ENCODE measurements at regions not wholly inside any gene's neighbourhood (a gene's known extent, or its start where the extent isn't known, plus 50 kb on each side); places are given as distances from the start of the nearest gene placed in this dataset.

DNA sequence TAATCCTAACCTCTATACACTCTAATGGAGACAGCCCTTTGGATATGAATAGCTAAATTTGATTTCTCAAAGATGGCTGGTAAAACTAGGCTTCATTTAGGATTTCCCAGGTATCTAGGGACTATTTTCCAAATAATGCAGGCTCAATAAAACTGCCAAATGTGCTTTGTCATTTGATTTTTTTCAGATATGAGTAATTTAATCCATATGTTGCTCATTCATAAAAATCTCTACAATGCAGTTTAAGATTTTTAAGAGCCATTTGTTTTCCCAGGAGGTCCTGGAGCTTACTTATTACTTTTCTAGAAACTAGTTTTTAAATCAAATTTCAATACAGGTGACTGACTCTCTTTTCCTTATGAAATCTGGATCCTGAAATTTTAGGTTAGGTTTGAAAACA is 349.3 kb upstream of the SLC24A2 start:
- TF ChIP-seq EP300 (IDR thresholded peaks at IDR 0.05): no peak
- Histone ChIP-seq H3K4me3 (no peak overlapping the region), H3K27me3 (no peaks in the 10 kb centered on the region), H3K27ac (no peak overlapping the region), H3K4me1 (no peaks in the 10 kb centered on the region), H3K9me3 (no peaks in the 10 kb centered on the region), H3K36me3 (no peaks in the 10 kb centered on the region)
- no peak for DNase-seq (ENCODE audit: low spot score in 2 of 2)

DNA sequence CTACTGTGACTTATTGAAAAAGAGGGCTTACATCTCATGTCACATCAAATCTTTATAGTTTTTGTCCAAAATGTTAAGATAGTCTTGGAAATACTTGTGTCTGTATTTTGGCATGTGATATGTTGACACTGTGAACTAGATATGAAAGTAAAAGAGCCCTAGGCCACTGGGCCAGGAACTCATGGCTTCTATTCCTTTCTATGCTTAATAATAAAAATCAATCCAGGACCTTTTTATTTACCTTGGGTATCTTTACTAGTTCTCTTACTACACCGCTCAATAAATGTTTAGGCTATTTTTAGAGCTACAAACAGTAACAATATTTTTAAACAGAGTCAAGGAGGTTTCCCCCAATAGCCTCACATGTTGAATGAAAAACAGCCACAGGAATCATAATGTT is 348.6 kb upstream of the SLC24A2 start:
- WGBS: 83% methylated on average over 1 of the region's 1 CpG
- Histone ChIP-seq H3K27ac (no peak overlapping the region), H3K36me3 (no peaks in the 10 kb centered on the region), H3K4me1 (no peaks in the 10 kb centered on the region), H3K9me3 (no peaks in the 10 kb centered on the region), H3K27me3 (no peaks in the 10 kb centered on the region), H3K4me3 (no peak overlapping the region)
- DNase-seq (ENCODE audit: low spot score in 2 of 2): no peak
- no peak for TF ChIP-seq POLR2A (IDR thresholded peaks at IDR 0.05)
- no peak for TF ChIP-seq POLR2AphosphoS5 (IDR thresholded peaks at IDR 0.05)
- no peak for TF ChIP-seq EP300 (IDR thresholded peaks at IDR 0.05)
- TF ChIP-seq, protein P1, sequence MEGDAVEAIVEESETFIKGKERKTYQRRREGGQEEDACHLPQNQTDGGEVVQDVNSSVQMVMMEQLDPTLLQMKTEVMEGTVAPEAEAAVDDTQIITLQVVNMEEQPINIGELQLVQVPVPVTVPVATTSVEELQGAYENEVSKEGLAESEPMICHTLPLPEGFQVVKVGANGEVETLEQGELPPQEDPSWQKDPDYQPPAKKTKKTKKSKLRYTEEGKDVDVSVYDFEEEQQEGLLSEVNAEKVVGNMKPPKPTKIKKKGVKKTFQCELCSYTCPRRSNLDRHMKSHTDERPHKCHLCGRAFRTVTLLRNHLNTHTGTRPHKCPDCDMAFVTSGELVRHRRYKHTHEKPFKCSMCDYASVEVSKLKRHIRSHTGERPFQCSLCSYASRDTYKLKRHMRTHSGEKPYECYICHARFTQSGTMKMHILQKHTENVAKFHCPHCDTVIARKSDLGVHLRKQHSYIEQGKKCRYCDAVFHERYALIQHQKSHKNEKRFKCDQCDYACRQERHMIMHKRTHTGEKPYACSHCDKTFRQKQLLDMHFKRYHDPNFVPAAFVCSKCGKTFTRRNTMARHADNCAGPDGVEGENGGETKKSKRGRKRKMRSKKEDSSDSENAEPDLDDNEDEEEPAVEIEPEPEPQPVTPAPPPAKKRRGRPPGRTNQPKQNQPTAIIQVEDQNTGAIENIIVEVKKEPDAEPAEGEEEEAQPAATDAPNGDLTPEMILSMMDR (IDR thresholded peaks at IDR 0.05): no peak

DNA sequence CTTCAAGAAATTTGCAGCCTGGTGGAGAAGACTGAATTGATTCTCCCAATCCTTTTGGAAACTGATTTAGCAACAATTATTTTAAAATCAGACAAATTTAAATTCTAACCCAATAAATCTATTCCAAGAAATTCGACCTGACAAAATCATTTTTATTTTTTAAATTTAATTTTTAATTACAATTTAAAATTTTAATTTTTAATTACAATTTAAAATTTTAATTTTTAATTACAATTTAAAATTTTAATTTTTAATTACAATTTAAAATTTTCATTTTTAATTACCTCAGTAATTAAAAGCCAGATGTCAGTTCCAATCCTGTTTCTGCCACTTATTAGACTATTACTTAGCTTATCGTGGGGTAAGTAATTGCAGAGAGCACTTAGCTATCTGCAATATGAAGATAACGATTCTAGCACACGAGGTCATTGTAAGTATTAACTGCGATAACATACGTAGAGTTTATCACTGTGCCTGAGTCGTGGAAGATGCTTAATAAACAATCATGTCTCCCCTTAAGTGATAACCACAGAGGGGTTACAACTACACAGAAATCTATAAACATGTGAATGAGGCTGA is 346.4 kb upstream of the SLC24A2 start:
- DNase-seq (ENCODE audit: low spot score in 2 of 2): no peak
- WGBS: 87% methylated on average over 7 of the region's 7 CpGs

DNA sequence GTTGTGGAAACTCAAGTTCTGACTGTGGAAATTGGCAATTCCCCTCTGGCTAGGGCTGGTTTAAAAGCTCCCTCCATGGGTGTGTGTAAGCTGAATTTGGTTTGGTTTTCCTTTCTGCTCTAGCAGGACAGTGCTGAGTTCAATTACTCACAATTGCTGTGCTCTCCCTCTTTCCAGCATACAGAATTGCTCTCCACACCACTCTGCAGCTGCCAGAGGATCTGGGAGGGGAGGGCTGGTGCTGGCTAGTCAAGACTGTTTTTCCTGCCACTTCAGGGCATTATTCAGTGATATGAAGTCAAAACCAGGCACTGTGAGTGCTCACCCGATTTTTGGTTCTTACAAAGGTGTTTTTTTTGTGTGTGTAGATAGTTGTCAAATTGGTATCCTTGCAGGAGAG is 336.9 kb upstream of the SLC24A2 start:
- TF ChIP-seq POLR2A (IDR thresholded peaks at IDR 0.05) (no peak), EP300 (IDR thresholded peaks at IDR 0.05) (no peak), POLR2AphosphoS5 (IDR thresholded peaks at IDR 0.05) (no peak)
- TF ChIP-seq, protein P1 (IDR thresholded peaks at IDR 0.05): no peak
- 26% methylated on average over 1 of the region's 1 CpG for WGBS
- no peak overlapping the region for H3K4me3 ChIP-seq
- no peaks in the 10 kb centered on the region for H3K36me3 ChIP-seq
- no peaks in the 10 kb centered on the region for H3K27me3 ChIP-seq
- no peaks in the 10 kb centered on the region for H3K4me1 ChIP-seq
- no peak for DNase-seq (ENCODE audit: low spot score in 2 of 2)
- no peaks in the 10 kb centered on the region for H3K9me3 ChIP-seq
- no peak overlapping the region for H3K27ac ChIP-seq

More for the DNA sequence above, 346.4 kb upstream of the SLC24A2 start:
- TF ChIP-seq, protein P1 (IDR thresholded peaks at IDR 0.05): no peak
- TF ChIP-seq EP300 (IDR thresholded peaks at IDR 0.05): no peak
- no peak for TF ChIP-seq POLR2A (IDR thresholded peaks at IDR 0.05)
- TF ChIP-seq POLR2AphosphoS5 (IDR thresholded peaks at IDR 0.05): no peak
- Histone ChIP-seq H3K36me3 (no peaks in the 10 kb centered on the region), H3K27me3 (no peaks in the 10 kb centered on the region), H3K27ac (no peak overlapping the region), H3K4me1 (no peaks in the 10 kb centered on the region), H3K9me3 (no peaks in the 10 kb centered on the region), H3K4me3 (no peak overlapping the region)

DNA sequence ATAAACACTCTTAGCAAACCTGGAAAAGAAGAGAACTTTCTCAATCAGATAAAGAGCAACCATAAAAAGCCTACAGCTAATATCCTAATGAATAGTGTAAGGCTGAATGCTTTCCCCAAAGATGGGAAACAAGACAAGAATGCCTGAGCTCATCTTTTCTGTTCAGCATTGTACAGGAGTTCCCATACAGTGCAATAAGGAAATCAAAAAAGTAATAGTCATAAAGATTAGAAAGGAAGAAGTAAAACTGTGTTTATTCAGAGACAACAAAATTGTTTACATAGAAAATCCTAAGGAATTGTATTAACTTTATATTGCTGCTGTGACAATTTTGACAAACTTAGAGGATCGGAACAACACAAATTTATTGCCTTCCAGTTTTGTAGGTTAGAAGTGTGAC is 330.7 kb upstream of the SLC24A2 start:
- no peak overlapping the region for H3K4me3 ChIP-seq
- H3K27ac ChIP-seq: no peak overlapping the region
- no peak for DNase-seq (ENCODE audit: low spot score in 2 of 2)
- H3K36me3 ChIP-seq: no peaks in the 10 kb centered on the region
- H3K9me3 ChIP-seq: no peaks in the 10 kb centered on the region
- TF ChIP-seq, protein P1 (IDR thresholded peaks at IDR 0.05): no peak
- no peak for TF ChIP-seq EP300 (IDR thresholded peaks at IDR 0.05)
- TF ChIP-seq POLR2A (IDR thresholded peaks at IDR 0.05): no peak
- TF ChIP-seq POLR2AphosphoS5 (IDR thresholded peaks at IDR 0.05): no peak
- H3K4me1 ChIP-seq: no peaks in the 10 kb centered on the region
- 91% methylated on average over 1 of the region's 1 CpG for WGBS
- no peaks in the 10 kb centered on the region for H3K27me3 ChIP-seq

DNA sequence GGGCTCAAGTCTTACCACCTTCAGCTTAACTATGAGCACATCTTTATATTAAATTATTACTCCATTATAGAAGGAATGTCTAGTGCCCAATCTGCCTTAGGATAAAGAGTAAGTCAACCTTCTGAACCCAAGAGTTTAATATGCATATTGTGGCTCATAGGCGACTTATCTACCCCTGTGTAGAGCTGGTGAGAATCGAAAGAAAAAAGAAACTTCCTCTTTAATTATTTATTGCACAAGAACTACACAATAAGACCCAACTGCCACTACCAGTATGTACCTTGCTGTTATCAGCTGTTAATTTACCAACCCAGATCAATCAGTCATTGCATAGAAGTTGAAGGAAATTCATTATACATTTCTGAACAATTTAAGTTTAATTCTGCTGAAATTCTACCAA is 329.1 kb upstream of the SLC24A2 start:
- Histone ChIP-seq H3K27me3 (no peaks in the 10 kb centered on the region), H3K27ac (no peak overlapping the region), H3K9me3 (no peaks in the 10 kb centered on the region), H3K4me3 (no peak overlapping the region), H3K4me1 (no peaks in the 10 kb centered on the region), H3K36me3 (no peaks in the 10 kb centered on the region)
- DNase-seq (ENCODE audit: low spot score in 2 of 2): no peak
- WGBS: 77% methylated on average over 2 of the region's 2 CpGs
- TF ChIP-seq POLR2A (IDR thresholded peaks at IDR 0.05): no peak
- no peak for TF ChIP-seq POLR2AphosphoS5 (IDR thresholded peaks at IDR 0.05)
- no peak for TF ChIP-seq EP300 (IDR thresholded peaks at IDR 0.05)
- TF ChIP-seq, protein P1 (IDR thresholded peaks at IDR 0.05): no peak

Measured in suprapubic skin (tissue), 4 donors.